GM23338 (cell line): ENCODE measurements at regions not wholly inside any gene's neighbourhood (a gene's known extent, or its start where the extent isn't known, plus 50 kb on each side); places are given as distances from the start of the nearest gene placed in this dataset.

Source experiments
- ATAC-seq: fragments of 200-7000 bp; cut with Tn5 transposase; 3 replicates; pipeline ENCODE4 v1.9.1; 2020
- DNase-seq: peaks from one replicate; pipeline ENCODE4 v3.0.0-alpha.2; 2015; ENCODE audit warnings: low spot score
- H2AFZ ChIP-seq: fragments of 200-600 bp; sonication (generic); 2 replicates; pipeline ENCODE4 v1.8.0; 2016; ENCODE audit warnings: antibody characterized with exemption, mild to moderate bottlenecking, moderate library complexity
- H3F3A ChIP-seq: fragments of 200-600 bp; sonication (generic); replicated peaks from 2 replicates; pipeline ENCODE4 v1.8.0; 2017; ENCODE audit warnings: antibody characterized with exemption, mixed run types, low read depth
- H3K27ac ChIP-seq: fragments of 200-600 bp; sonication (generic); 2 replicates; pipeline ENCODE4 v1.6.1; 2016; ENCODE audit warnings: low read depth
- H3K27me3 ChIP-seq: fragments of 200-600 bp; sonication (generic); 2 replicates; pipeline ENCODE4 v1.8.0; 2016; ENCODE audit warnings: mild to moderate bottlenecking, mixed run types, moderate library complexity; ENCODE audit not compliant: insufficient read depth
- H3K36me3 ChIP-seq: fragments of 200-600 bp; sonication (generic); 2 replicates; pipeline ENCODE4 v1.8.0; 2016; ENCODE audit warnings: mild to moderate bottlenecking; ENCODE audit not compliant: insufficient read depth
- H3K4me1 ChIP-seq: fragments of 200-600 bp; sonication (generic); 2 replicates; pipeline ENCODE4 v1.8.0; 2016; ENCODE audit warnings: mild to moderate bottlenecking, moderate library complexity; ENCODE audit not compliant: insufficient read depth
- H3K4me2 ChIP-seq: fragments of 200-600 bp; sonication (generic); 2 replicates; pipeline ENCODE4 v1.7.1; 2017; ENCODE audit warnings: mixed run types
- H3K4me3 ChIP-seq: fragments of 200-600 bp; sonication (generic); 2 replicates; pipeline ENCODE4 v1.6.1; 2016; ENCODE audit warnings: mixed run types
- H3K79me2 ChIP-seq: fragments of 200-600 bp; sonication (generic); replicated peaks from 2 replicates; pipeline ENCODE4 v1.8.0; 2017; ENCODE audit warnings: mild to moderate bottlenecking; ENCODE audit not compliant: insufficient read depth
- H3K9me2 ChIP-seq: fragments of 200-600 bp; sonication (generic); 2 replicates; pipeline ENCODE4 v1.8.0; 2017; ENCODE audit not compliant: insufficient read depth
- H4K20me1 ChIP-seq: fragments of 200-600 bp; sonication (generic); replicated peaks from 2 replicates; pipeline ENCODE4 v1.8.0; 2017; ENCODE audit warnings: mild to moderate bottlenecking; ENCODE audit not compliant: insufficient read depth
- H3K27ac Mint-ChIP-seq: 2 replicates; pipeline ENCODE4 v1.8.0; 2020; ENCODE audit warnings: inconsistent platforms, mild to moderate bottlenecking, moderate library complexity, mixed read lengths
- H3K27me3 Mint-ChIP-seq: 3 replicates; pipeline ENCODE4 v1.8.0; 2022; ENCODE audit warnings: low read depth, mild to moderate bottlenecking, moderate library complexity, mixed read lengths, inconsistent platforms; ENCODE audit not compliant: insufficient read depth, poor library complexity
- H3K36me3 Mint-ChIP-seq: 3 replicates; pipeline ENCODE4 v1.8.0; 2021; ENCODE audit warnings: low read depth, mild to moderate bottlenecking, inconsistent platforms, moderate library complexity, mixed read lengths
- H3K4me1 Mint-ChIP-seq: 3 replicates; pipeline ENCODE4 v1.8.0; 2020; ENCODE audit warnings: mild to moderate bottlenecking, inconsistent platforms, mixed read lengths
- H3K4me3 Mint-ChIP-seq: 3 replicates; pipeline ENCODE4 v1.8.0; 2021; ENCODE audit warnings: moderate library complexity, mild to moderate bottlenecking, inconsistent platforms, mixed read lengths
- H3K9me3 Mint-ChIP-seq: 3 replicates; pipeline ENCODE4 v1.8.0; 2020; ENCODE audit warnings: moderate library complexity, mild to moderate bottlenecking, inconsistent platforms, mixed read lengths
- CREB1 ChIP-seq: fragments of 250-450 bp; sonication (Bioruptor Pico); IDR thresholded peaks from 2 replicates; pipeline ENCODE4 v1.5.0; 2020; ENCODE audit warnings: low read depth, mild to moderate bottlenecking, moderate library complexity
- CTCF ChIP-seq, 2 experiments: fragments of 200-600 bp in 1 of 2; sonication (generic) in 1 of 2; conservative IDR thresholded peaks; 2 replicates each; pipeline versions ENCODE4 v1.5.1 to v1.6.1; 2016 to 2017; ENCODE audit warnings: antibody characterized with exemption in 2 of 2, low read depth in 2 of 2, mild to moderate bottlenecking in 2 of 2, moderate library complexity in 1 of 2
- ETS1 ChIP-seq: IDR thresholded peaks from 2 replicates; pipeline ENCODE4 v1.6.1; 2016; ENCODE audit warnings: antibody characterized with exemption
- EZH2 ChIP-seq: fragments of 200-600 bp; sonication (generic); IDR thresholded peaks from one replicate; pipeline ENCODE4 v1.8.0; 2017; ENCODE audit warnings: antibody characterized with exemption, mild to moderate bottlenecking, low read depth; ENCODE audit not compliant: unreplicated experiment
- EZH2phosphoT487 ChIP-seq: fragments of 200-600 bp; sonication (generic); IDR thresholded peaks from one replicate; pipeline ENCODE4 v1.8.1; 2018; ENCODE audit warnings: antibody characterized with exemption; ENCODE audit not compliant: unreplicated experiment
- JUNB ChIP-seq: IDR thresholded peaks from one replicate; pipeline ENCODE4 v1.6.1; 2016; ENCODE audit warnings: antibody characterized with exemption; ENCODE audit not compliant: unreplicated experiment
- NANOG ChIP-seq: IDR thresholded peaks from 2 replicates; pipeline ENCODE4 v1.6.1; 2016; ENCODE audit warnings: antibody characterized with exemption, borderline replicate concordance
- POLR2AphosphoS5 ChIP-seq: IDR thresholded peaks from 2 replicates; pipeline ENCODE4 v1.6.1; 2016; ENCODE audit warnings: antibody characterized with exemption, low read depth
- REST ChIP-seq: IDR thresholded peaks from one replicate; pipeline ENCODE4 v1.6.1; 2018; ENCODE audit warnings: antibody characterized with exemption; ENCODE audit not compliant: unreplicated experiment
- STAT1 ChIP-seq: IDR thresholded peaks from one replicate; pipeline ENCODE4 v1.6.1; 2016; ENCODE audit warnings: antibody characterized with exemption; ENCODE audit not compliant: unreplicated experiment
- ZNF114 ChIP-seq: fragments of 250-450 bp; sonication (Bioruptor Pico); IDR thresholded peaks from 2 replicates; pipeline ENCODE4 v1.5.0; 2020; ENCODE audit warnings: mild to moderate bottlenecking, moderate library complexity
- ZNF331 ChIP-seq: fragments of 250-450 bp; sonication (Bioruptor Pico); IDR thresholded peaks from 2 replicates; pipeline ENCODE4 v1.5.0; 2020; ENCODE audit warnings: low read depth, mild to moderate bottlenecking, moderate library complexity
- ZNF462 ChIP-seq: fragments of 250-450 bp; sonication (Bioruptor Pico); IDR thresholded peaks from 2 replicates; pipeline ENCODE4 v1.5.0; 2020; ENCODE audit warnings: mild to moderate bottlenecking, moderate library complexity

- Histone ChIP-seq H3K4me1 (no peaks in the 10 kb centered on the region), H3K4me3 (no peak overlapping the region), H3K27ac (no peak overlapping the region), H3F3A (no peaks in the 10 kb centered on the region), H3K79me2 (no peaks in the 10 kb centered on the region), H2AFZ (no peak overlapping the region), H4K20me1 (no peaks in the 10 kb centered on the region), H3K27me3 (no peaks in the 10 kb centered on the region), H3K4me2 (no peak overlapping the region), H3K9me2 (0 out of 2 replicates have a peak, but pooled peaks cover 8% of the 10 kb centered on the region), H3K36me3 (no peaks in the 10 kb centered on the region)
- no peak overlapping the region for H3K4me3 Mint-ChIP-seq
- H3K4me1 Mint-ChIP-seq: no peaks in the 10 kb centered on the region
- peaks cover 2% of the 10 kb centered on the region for H3K27me3 Mint-ChIP-seq
- H3K36me3 Mint-ChIP-seq: no peaks in the 10 kb centered on the region; the same call in 2 of the 3 replicates
- ATAC-seq (no peak), DNase-seq (no peak)
- H3K9me3 Mint-ChIP-seq: peaks cover 24% of the 10 kb centered on the region
- no peak overlapping the region for H3K27ac Mint-ChIP-seq
- TF ChIP-seq ZNF462 (CRISPR knock-in tag) (no peak), CTCF (conservative IDR thresholded peaks at IDR 0.05; ENCODE audit: low read depth in 2 of 2) (no peak), JUNB (no peak), NANOG (no peak), ETS1 (no peak), STAT1 (no peak), POLR2AphosphoS5 (no peak), ZNF114 (CRISPR knock-in tag) (no peak), REST (no peak), ZNF331 (no peak), EZH2phosphoT487 (no peak), CREB1 (CRISPR knock-in tag) (no peak), EZH2 (no peak)
Measured at GRCh38 chr9:134566936-134567335, 74.7 kb upstream of the COL5A1 start.
